IMR-90 (cell line): ENCODE measurements at regions not wholly inside any gene's neighbourhood (a gene's known extent, or its start where the extent isn't known, plus 50 kb on each side); places are given as distances from the start of the nearest gene placed in this dataset.

Source experiments
- ATAC-seq: fragments of 200-7000 bp; cut with Tn5 transposase; 2 replicates; pipeline ENCODE4 v1.9.1; 2020; ENCODE audit warnings: low read depth, mild to moderate bottlenecking, moderate library complexity
- BruUV-seq: library from RNA; stranded (reverse); fragments of 400-500 nt; replicated peaks from 2 replicates; lab custom pipeline; 2021; lab: Mats Ljungman, UMichigan
- CTCF ChIA-PET: fragments of 300-600 bp; formaldehyde crosslinking; extraction: SDS; loops from one replicate; lab custom pipeline; 2021; ENCODE audit warnings: antibody characterized with exemption; lab: Yijun Ruan, JAX
- POLR2A ChIA-PET: fragments of 300-600 bp; sonication (Branson Sonifier 250); formaldehyde crosslinking; loops from one replicate; lab custom pipeline; 2022; ENCODE audit warnings: antibody characterized with exemption; ENCODE audit not compliant: unreplicated experiment; lab: Charles Lee
- DNase-seq: peaks from one replicate; pipeline ENCODE4 v3.0.0; 2013
- H2AFZ ChIP-seq: replicated peaks from 2 replicates; pipeline ENCODE3; 2013; ENCODE audit warnings: low read length, mild to moderate bottlenecking; ENCODE audit not compliant: poor library complexity
- H2AK5ac ChIP-seq: 2 replicates; pipeline ENCODE4 v1.6.1; 2013; ENCODE audit warnings: low read depth, low read length, inconsistent platforms
- H2AK9ac ChIP-seq: replicated peaks from 2 replicates; pipeline ENCODE3; 2013; ENCODE audit warnings: mild to moderate bottlenecking, low read depth, low read length, moderate library complexity; ENCODE audit not compliant: poor library complexity
- H2BK120ac ChIP-seq: 2 replicates; pipeline ENCODE4 v1.6.1; 2013; ENCODE audit warnings: low read depth, low read length, inconsistent platforms
- H2BK15ac ChIP-seq: 3 replicates; pipeline ENCODE4 v1.6.1; 2013; ENCODE audit warnings: low read depth, low read length, inconsistent platforms
- H2BK20ac ChIP-seq: 2 replicates; pipeline ENCODE4 v1.6.1; 2013; ENCODE audit warnings: low read depth, mild to moderate bottlenecking, inconsistent platforms, low read length, moderate library complexity
- H2BK5ac ChIP-seq: 2 replicates; pipeline ENCODE4 v1.6.1; 2013; ENCODE audit warnings: mild to moderate bottlenecking, low read depth, low read length, inconsistent platforms; ENCODE audit not compliant: poor library complexity, severe bottlenecking
- H3K14ac ChIP-seq: replicated peaks from 2 replicates; pipeline ENCODE4 v1.6.1; 2013; ENCODE audit warnings: low read depth, low read length, inconsistent platforms
- H3K18ac ChIP-seq: 2 replicates; pipeline ENCODE4 v1.6.1; 2013; ENCODE audit warnings: low read depth, low read length, control low read depth
- H3K23ac ChIP-seq: 2 replicates; pipeline ENCODE4 v1.6.1; 2013; ENCODE audit warnings: low read depth, low read length, inconsistent platforms
- H3K27ac ChIP-seq: 2 replicates; pipeline ENCODE4 v1.5.1; 2013; ENCODE audit warnings: mild to moderate bottlenecking, control low read depth, low read length; ENCODE audit not compliant: insufficient read depth
- H3K27me3 ChIP-seq: 2 replicates; pipeline ENCODE4 v1.6.1; 2013; ENCODE audit warnings: low read length; ENCODE audit not compliant: control insufficient read depth, insufficient read depth
- H3K36me3 ChIP-seq: 2 replicates; pipeline ENCODE4 v1.6.1; 2013; ENCODE audit warnings: low read length, mixed read lengths; ENCODE audit not compliant: control insufficient read depth, insufficient read depth
- H3K4ac ChIP-seq: 2 replicates; pipeline ENCODE4 v1.6.1; 2013; ENCODE audit warnings: low read depth, low read length, inconsistent platforms
- H3K4me1 ChIP-seq: 2 replicates; pipeline ENCODE4 v1.6.1; 2013; ENCODE audit warnings: low read length, mixed read lengths; ENCODE audit not compliant: control insufficient read depth, insufficient read depth
- H3K4me2 ChIP-seq: 2 replicates; pipeline ENCODE4 v1.6.1; 2013; ENCODE audit warnings: low read depth, mild to moderate bottlenecking, control low read depth, low read length, moderate library complexity
- H3K4me3 ChIP-seq: 2 replicates; pipeline ENCODE4 v1.5.1; 2013; ENCODE audit warnings: low read depth, mild to moderate bottlenecking, control low read depth, low read length, moderate library complexity; ENCODE audit not compliant: insufficient read depth
- H3K56ac ChIP-seq: 2 replicates; pipeline ENCODE4 v1.6.1; 2013; ENCODE audit warnings: low read length, inconsistent platforms; ENCODE audit not compliant: insufficient read depth; ENCODE audit errors: extremely low read depth
- H3K79me1 ChIP-seq, 2 experiments: 2 replicates each; pipeline ENCODE4 v1.6.1; 2013; ENCODE audit warnings: low read length in 2 of 2, inconsistent platforms in 1 of 2, low read depth in 1 of 2
- H3K9ac ChIP-seq: 2 replicates; pipeline ENCODE4 v1.6.1; 2013; ENCODE audit warnings: low read depth, low read length, control low read depth
- H3K9me1 ChIP-seq: 2 replicates; pipeline ENCODE4 v1.6.1; 2013; ENCODE audit warnings: low read length, inconsistent platforms; ENCODE audit not compliant: insufficient read depth
- H3K9me3 ChIP-seq: 2 replicates; pipeline ENCODE4 v1.6.1; 2013; ENCODE audit warnings: low read length; ENCODE audit not compliant: control insufficient read depth, insufficient read depth
- H4K20me1 ChIP-seq: 2 replicates; pipeline ENCODE4 v1.6.1; 2013; ENCODE audit warnings: low read length, inconsistent platforms; ENCODE audit not compliant: insufficient read depth
- H4K5ac ChIP-seq: 2 replicates; pipeline ENCODE4 v1.6.1; 2013; ENCODE audit warnings: mild to moderate bottlenecking, low read depth, low read length, control low read depth
- H4K8ac ChIP-seq, 2 experiments: 2 replicates each; pipeline ENCODE4 v1.6.1; 2013; ENCODE audit warnings: low read depth in 2 of 2, low read length in 2 of 2, control low read depth in 1 of 2, inconsistent platforms in 1 of 2
- H4K91ac ChIP-seq: 2 replicates; pipeline ENCODE4 v1.6.1; 2013; ENCODE audit warnings: low read depth, low read length, inconsistent platforms; ENCODE audit not compliant: insufficient read depth
- RFX5 ChIP-seq: IDR thresholded peaks from 2 replicates; pipeline ENCODE4 v1.8.0; 2012; ENCODE audit warnings: low read depth, mild to moderate bottlenecking, low read length, moderate library complexity
- WGBS, 2 experiments: methylation state at CpG; one replicate each; pipeline versions ENCODE4 v1.1.5 to v1.1.7; 2013; ENCODE audit warnings: missing lambda C conversion rate in 2 of 2; ENCODE audit not compliant: insufficient read length in 1 of 2; ENCODE audit errors: extremely low coverage in 2 of 2; 5-methylcytosine and 5-hydroxymethylcytosine counted together
- dilution Hi-C: fragments of 300-500 bp; cut with HindIII; formaldehyde crosslinking; loops from one replicate; pipeline ENCODE4 v1.14.3; 2018; ENCODE audit warnings: low sequenced_read_pairs; ENCODE audit not compliant: unreplicated experiment
- in situ Hi-C: fragments of 300-500 bp; cut with MboI; formaldehyde crosslinking; loops from 3 replicates; pipeline ENCODE4 v1.14.3; 2019; ENCODE audit warnings: low sequenced_read_pairs, inconsistent platforms, mixed read lengths
- intact Hi-C: fragments of 100-400 bp; cut with micrococcal nuclease; formaldehyde crosslinking; loops from 2 replicates; pipeline ENCODE4 v1.10.0; 2022
- TF ChIP-seq, protein P1 (sequence below): fragments of 150-350 bp; IDR thresholded peaks from 2 replicates; pipeline ENCODE4 v1.6.1; 2017; ENCODE audit warnings: mild to moderate bottlenecking, antibody characterized with exemption, low read length, low read depth

DNA sequence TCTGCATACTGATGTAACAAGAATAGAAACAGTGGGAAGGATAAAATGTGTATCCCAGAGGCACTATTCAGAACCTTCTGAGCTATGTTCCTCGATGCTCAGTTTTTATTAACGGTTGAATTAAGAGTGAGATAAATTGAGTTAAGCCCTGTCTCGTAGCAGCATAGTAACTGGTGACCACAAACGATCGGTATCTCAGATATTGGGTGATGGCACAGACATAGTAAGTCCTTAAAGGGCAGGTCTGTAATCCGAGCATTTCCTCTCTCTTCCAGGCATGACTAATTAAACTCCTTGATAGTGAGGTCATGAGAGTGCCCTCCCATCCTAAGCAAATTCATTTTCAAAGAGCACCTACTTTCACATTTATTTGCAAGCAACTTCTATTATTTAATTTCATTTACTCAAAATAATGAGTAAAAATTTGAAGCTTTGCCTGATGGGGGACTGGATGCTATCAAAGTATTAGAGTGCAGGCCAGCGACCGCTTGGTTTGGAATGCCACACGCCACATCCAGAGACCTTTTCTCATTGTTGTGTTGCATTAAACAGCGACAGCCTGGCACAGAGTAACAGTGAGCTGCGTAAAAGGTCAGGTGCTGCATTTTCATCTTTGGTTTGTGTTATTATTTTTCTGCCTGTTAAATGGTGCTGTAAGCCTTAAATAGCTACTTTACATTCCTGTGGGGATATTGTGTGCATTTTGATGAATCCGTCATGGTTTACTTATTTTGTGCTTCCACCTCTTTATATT, 101.9 kb downstream of the PCDH7 start:
- Histone ChIP-seq H4K5ac (no peak overlapping the region), H2BK5ac (no peak overlapping the region), H3K27ac (no peak overlapping the region), H3K9ac (no peak overlapping the region), H3K4ac (no peak overlapping the region), H4K91ac (no peak overlapping the region), H3K36me3 (no peaks in the 10 kb centered on the region; the same call in 1 of the 2 replicates), H3K4me3 (no peak overlapping the region), H2AK5ac (no peak overlapping the region), H4K8ac (no peak overlapping the region), H2BK120ac (no peak overlapping the region), H2AFZ (no peak overlapping the region), H2BK15ac (no peak overlapping the region), H4K20me1 (no peaks in the 10 kb centered on the region), H3K23ac (no peak overlapping the region), H3K4me2 (peak overlapping the region; percentile 26; the same call in 1 of the 2 replicates), H3K4me1 (no peaks in the 10 kb centered on the region), H3K9me1 (no peaks in the 10 kb centered on the region), H2AK9ac (no peak overlapping the region), H3K79me1 (peaks cover 0 to 2% of the 10 kb centered on the region in 2 experiments; a peak in 1 of 4 replicates), H3K14ac (no peak overlapping the region), H3K9me3 (no peaks in the 10 kb centered on the region), H3K18ac (no peak overlapping the region), H3K56ac (no peak overlapping the region), H2BK20ac (no peak overlapping the region), H3K27me3 (no peaks in the 10 kb centered on the region)
- dilution Hi-C loops (no loop called here), intact Hi-C loops (loop anchor here (5.0 kb wide), 1 partner anchor 35 kb away; no protein-coding TSS in a partner anchor), in situ Hi-C loops (no loop called here)
- peak; percentile 72 for DNase-seq
- ChIA-PET CTCF (no interaction called here), POLR2A (no interaction called here)
- BruUV-seq, result no TSS peak
- 83% methylated on average over 3 of the region's 12 CpGs; no CpG with 5 or more reads in 1 of the 2 experiments for WGBS, 2 experiments
- TF ChIP-seq RFX5, result peak; percentile 94
- TF ChIP-seq, protein P1, sequence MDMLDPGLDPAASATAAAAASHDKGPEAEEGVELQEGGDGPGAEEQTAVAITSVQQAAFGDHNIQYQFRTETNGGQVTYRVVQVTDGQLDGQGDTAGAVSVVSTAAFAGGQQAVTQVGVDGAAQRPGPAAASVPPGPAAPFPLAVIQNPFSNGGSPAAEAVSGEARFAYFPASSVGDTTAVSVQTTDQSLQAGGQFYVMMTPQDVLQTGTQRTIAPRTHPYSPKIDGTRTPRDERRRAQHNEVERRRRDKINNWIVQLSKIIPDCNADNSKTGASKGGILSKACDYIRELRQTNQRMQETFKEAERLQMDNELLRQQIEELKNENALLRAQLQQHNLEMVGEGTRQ, result no peak
- ATAC-seq, result peak; percentile 86
